Body of pancreas (tissue), 4 donors: ENCODE measurements at regions not wholly inside any gene's neighbourhood (a gene's known extent, or its start where the extent isn't known, plus 50 kb on each side); places are given as distances from the start of the nearest gene placed in this dataset.

Source experiments
- ATAC-seq: fragments of 150-250 bp; one replicate; pipeline ENCODE4 v1.9.1; 2016
- DNase-seq, 4 donors: peaks; one replicate each; pipeline ENCODE4 v3.0.0-alpha.2; 2019
- H3K27ac ChIP-seq, 4 donors: fragments of 200-600 bp; sonication (generic); 1 replicate in 3 of 4; 2 replicates in 1 of 4; pipeline versions ENCODE4 v1.5.1 to v1.6.1; 2016 to 2019; ENCODE audit warnings: mild to moderate bottlenecking in 1 of 4, mixed read lengths in 1 of 4, moderate library complexity in 1 of 4
- H3K27me3 ChIP-seq, 2 donors: fragments of 200-600 bp; sonication (generic); one replicate each; pipeline ENCODE4 v1.6.0; 2016; ENCODE audit warnings: mild to moderate bottlenecking in 1 of 2
- H3K36me3 ChIP-seq, 2 donors: fragments of 200-600 bp; sonication (generic); replicated peaks in 1 of 2; 2 replicates each; pipeline ENCODE4 v1.5.1; 2016; ENCODE audit warnings: low read depth in 2 of 2; ENCODE audit not compliant: insufficient read depth in 1 of 2
- H3K4me1 ChIP-seq: fragments of 200-600 bp; sonication (generic); one replicate; pipeline ENCODE4 v1.6.0; 2016
- H3K4me3 ChIP-seq, 2 donors: fragments of 200-600 bp; sonication (generic); 1 replicate in 1 of 2; 2 replicates in 1 of 2; pipeline ENCODE4 v1.5.1; 2016 to 2019
- H3K9me3 ChIP-seq, 3 donors: fragments of 200-600 bp; sonication (generic); 1 replicate in 2 of 3; 2 replicates in 1 of 3; pipeline ENCODE4 v1.5.1; 2016
- POLR2A ChIP-seq, 3 donors: fragments of 450-650 bp; IDR thresholded peaks; one replicate each; pipeline ENCODE4 v1.6.1; 2016; ENCODE audit warnings: antibody characterized with exemption in 3 of 3, mild to moderate bottlenecking in 2 of 3
- WGBS, 2 donors: methylation state at CpG; one replicate each; pipeline ENCODE4 v1.1.5; 2017; 5-methylcytosine and 5-hydroxymethylcytosine counted together
- intact Hi-C: fragments of 100-400 bp; cut with DNase I; formaldehyde crosslinking; loops from one replicate; pipeline ENCODE4 v1.15.1; 2023
- TF ChIP-seq, protein P1 (sequence below), 7 experiments: fragments of 450-650 bp in 4 of 7; fragments of 200-600 bp in 3 of 7; sonication (generic) in 3 of 7; IDR thresholded peaks; one replicate each; pipeline ENCODE4 v1.5.1; 2016 to 2019; ENCODE audit warnings: antibody characterized with exemption in 7 of 7

- no peaks in the 10 kb centered on the region for H3K9me3 ChIP-seq
- H3K27ac ChIP-seq: no peak overlapping the region
- 0 to 23% methylated on average over 1 of the region's 1 CpG for WGBS, 2 donors
- no peak for ATAC-seq
- intact Hi-C loops: no loop called here
- H3K27me3 ChIP-seq: no peaks in the 10 kb centered on the region
- DNase-seq: no peak
- no peaks in the 10 kb centered on the region for H3K36me3 ChIP-seq
- no peaks in the 10 kb centered on the region for H3K4me1 ChIP-seq
- H3K4me3 ChIP-seq: no peak overlapping the region
- no peak for TF ChIP-seq POLR2A (IDR thresholded peaks at IDR 0.05)
- TF ChIP-seq, protein P1, sequence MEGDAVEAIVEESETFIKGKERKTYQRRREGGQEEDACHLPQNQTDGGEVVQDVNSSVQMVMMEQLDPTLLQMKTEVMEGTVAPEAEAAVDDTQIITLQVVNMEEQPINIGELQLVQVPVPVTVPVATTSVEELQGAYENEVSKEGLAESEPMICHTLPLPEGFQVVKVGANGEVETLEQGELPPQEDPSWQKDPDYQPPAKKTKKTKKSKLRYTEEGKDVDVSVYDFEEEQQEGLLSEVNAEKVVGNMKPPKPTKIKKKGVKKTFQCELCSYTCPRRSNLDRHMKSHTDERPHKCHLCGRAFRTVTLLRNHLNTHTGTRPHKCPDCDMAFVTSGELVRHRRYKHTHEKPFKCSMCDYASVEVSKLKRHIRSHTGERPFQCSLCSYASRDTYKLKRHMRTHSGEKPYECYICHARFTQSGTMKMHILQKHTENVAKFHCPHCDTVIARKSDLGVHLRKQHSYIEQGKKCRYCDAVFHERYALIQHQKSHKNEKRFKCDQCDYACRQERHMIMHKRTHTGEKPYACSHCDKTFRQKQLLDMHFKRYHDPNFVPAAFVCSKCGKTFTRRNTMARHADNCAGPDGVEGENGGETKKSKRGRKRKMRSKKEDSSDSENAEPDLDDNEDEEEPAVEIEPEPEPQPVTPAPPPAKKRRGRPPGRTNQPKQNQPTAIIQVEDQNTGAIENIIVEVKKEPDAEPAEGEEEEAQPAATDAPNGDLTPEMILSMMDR (IDR thresholded peaks at IDR 0.05): no peak
Observed at GRCh38 chr3:7953449-7954014, 548.1 kb upstream of the LMCD1 start.

DNA sequence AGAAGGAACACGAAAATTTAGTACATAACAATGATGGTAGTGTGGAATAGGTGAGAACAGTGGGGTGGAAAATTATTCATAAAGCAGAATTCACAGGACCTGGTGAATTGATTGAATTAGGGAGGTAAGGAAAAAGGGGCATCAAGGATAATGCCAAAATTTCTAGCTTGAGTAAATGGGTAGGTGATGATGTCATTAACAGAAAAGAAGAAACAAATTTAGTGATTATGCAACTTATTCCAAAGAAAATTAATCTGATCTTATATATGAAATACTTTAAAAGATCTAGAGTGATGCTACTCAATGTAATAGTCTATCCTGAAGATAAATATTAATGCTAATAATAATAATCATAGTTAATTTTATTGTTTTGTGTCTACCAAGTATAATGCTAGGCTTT, 544.6 kb upstream of the LMCD1 start:
- WGBS, 2 donors: 47 to 66% methylated on average over 1 of the region's 1 CpG
- Histone ChIP-seq H3K27me3 (no peaks in the 10 kb centered on the region), H3K27ac (no peak overlapping the region), H3K36me3 (no peaks in the 10 kb centered on the region), H3K4me1 (no peaks in the 10 kb centered on the region), H3K4me3 (no peak overlapping the region), H3K9me3 (no peaks in the 10 kb centered on the region)
- ATAC-seq (no peak), DNase-seq (no peak)
- intact Hi-C loops: no loop called here
- TF ChIP-seq, protein P1 (IDR thresholded peaks at IDR 0.05): no peak
- TF ChIP-seq POLR2A (IDR thresholded peaks at IDR 0.05): no peak

DNA sequence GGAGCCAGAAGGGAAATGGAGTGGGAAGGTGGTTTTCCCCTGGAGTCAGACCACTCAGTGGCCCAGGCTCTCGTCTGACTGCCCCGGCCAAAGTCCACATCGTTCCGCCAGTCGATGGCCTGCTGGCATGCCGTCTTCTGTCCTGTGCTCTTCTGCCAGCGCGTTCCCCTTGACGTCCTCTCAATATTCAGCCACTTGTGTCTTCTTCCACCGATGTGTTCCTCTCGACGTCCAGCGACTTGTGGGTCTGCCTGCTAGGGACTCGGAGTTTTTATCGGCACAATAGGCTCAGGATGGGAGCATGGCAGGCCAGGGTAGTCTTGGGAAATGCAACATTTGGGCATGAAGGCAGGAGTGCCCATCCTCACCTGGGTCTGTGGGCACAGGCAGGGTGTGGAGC, 542.5 kb upstream of the LMCD1 start:
- no peak for ATAC-seq
- WGBS, 2 donors: 87% methylated on average over 15 of the region's 15 CpGs
- H3K9me3 ChIP-seq: no peaks in the 10 kb centered on the region
- DNase-seq: no peak
- no peak overlapping the region for H3K4me3 ChIP-seq
- H3K4me1 ChIP-seq: no peaks in the 10 kb centered on the region
- H3K36me3 ChIP-seq: no peaks in the 10 kb centered on the region
- intact Hi-C loops: no loop called here
- no peak overlapping the region for H3K27ac ChIP-seq
- TF ChIP-seq POLR2A (IDR thresholded peaks at IDR 0.05): no peak
- H3K27me3 ChIP-seq: no peaks in the 10 kb centered on the region

- Histone ChIP-seq H3K4me3 (no peak overlapping the region), H3K36me3 (no peaks in the 10 kb centered on the region), H3K27me3 (no peaks in the 10 kb centered on the region), H3K27ac (no peak overlapping the region), H3K4me1 (no peaks in the 10 kb centered on the region), H3K9me3 (no peaks in the 10 kb centered on the region)
- intact Hi-C loops: no loop called here
- no peak for TF ChIP-seq POLR2A (IDR thresholded peaks at IDR 0.05)
- TF ChIP-seq, protein P1 (IDR thresholded peaks at IDR 0.05): no peak
- DNase-seq: no peak
- WGBS, 2 donors: 50 to 62% methylated on average over 4 of the region's 4 CpGs
- no peak for ATAC-seq
Observed at GRCh38 chr3:7960601-7961000, 541.0 kb upstream of the LMCD1 start.

DNA sequence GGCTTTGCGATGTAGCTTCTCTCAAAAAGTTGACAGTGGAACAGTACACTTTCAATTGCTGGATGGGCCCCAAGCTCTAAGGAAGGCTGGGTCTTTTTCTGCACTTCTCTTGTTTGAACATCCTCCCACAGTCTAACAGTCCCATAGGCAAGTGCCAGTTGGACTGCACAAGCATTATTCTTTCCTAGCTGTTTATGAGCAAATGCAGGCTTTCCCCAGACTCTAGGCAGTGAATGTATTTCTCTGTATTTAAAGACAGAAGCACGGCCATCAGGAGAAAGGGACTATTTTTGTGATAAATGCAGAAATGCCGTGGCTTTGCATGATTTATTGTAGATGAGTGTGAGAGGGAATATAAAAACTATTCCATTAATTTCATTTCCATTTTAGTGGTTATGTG, 539.3 kb upstream of the LMCD1 start:
- 40 to 42% methylated on average over 3 of the region's 3 CpGs for WGBS, 2 donors
- Histone ChIP-seq H3K27ac (no peak overlapping the region), H3K27me3 (no peaks in the 10 kb centered on the region), H3K36me3 (no peaks in the 10 kb centered on the region), H3K4me3 (no peak overlapping the region), H3K9me3 (no peaks in the 10 kb centered on the region), H3K4me1 (no peaks in the 10 kb centered on the region)
- DNase-seq (no peak), ATAC-seq (no peak)
- TF ChIP-seq POLR2A (IDR thresholded peaks at IDR 0.05): no peak
- TF ChIP-seq, protein P1 (IDR thresholded peaks at IDR 0.05): no peak
- intact Hi-C loops: no loop called here
